Stimulated activated CD4-positive, alpha-beta T cell treated with anti-CD3 and anti-CD28 coated beads, Interleukin-1b, Interleukin-23, amount 100 ng/mL, for 48 hours (primary cell): ENCODE measurements at regions not wholly inside any gene's neighbourhood (a gene's known extent, or its start where the extent isn't known, plus 50 kb on each side); places are given as distances from the start of the nearest gene placed in this dataset.
A peak's percentile ranks its signal among the peaks of the same experiment; 100 is the strongest.

Experiments
- DNase-seq: peaks from one replicate; pipeline ENCODE4 v3.0.0-alpha.2; 2020

GRCh38 chr7:3236268-3236667 is 64.8 kb upstream of the SDK1 start:
- no peak for DNase-seq

GRCh38 chr7:3238525-3239210 is 62.4 kb upstream of the SDK1 start:
- DNase-seq = no peak

GRCh38 chr7:3239291-3239691 is 61.8 kb upstream of the SDK1 start:
- DNase-seq = no peak

- no peak for DNase-seq
Measured at GRCh38 chr7:3240826-3241430, 60.1 kb upstream of the SDK1 start.

- DNase-seq = no peak
Measured at GRCh38 chr7:3241686-3242258, 59.3 kb upstream of the SDK1 start.

GRCh38 chr7:3242398-3242972 is 58.6 kb upstream of the SDK1 start:
- DNase-seq = no peak

DNA sequence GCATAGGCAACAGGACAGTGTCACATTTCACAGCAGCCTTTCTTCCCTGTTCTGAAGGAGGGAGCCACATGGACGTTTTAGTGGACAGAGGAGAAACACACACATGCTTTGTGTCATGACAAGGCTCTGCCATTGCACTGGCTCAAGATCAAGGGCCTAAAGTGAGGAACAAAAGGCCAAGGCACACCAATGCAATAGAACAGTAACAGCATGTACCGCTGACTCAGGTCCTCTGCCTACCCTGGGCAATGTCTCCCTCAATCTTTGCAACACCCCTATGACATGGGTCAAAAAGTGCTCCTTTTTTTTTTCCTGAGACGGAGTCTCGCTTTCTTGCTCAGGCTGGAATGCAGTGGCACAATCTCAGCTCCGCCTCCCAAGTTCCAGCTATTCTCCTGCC is 57.8 kb upstream of the SDK1 start:
- no peak for DNase-seq

GRCh38 chr7:3243680-3244079 is 57.4 kb upstream of the SDK1 start:
- DNase-seq = no peak

DNA sequence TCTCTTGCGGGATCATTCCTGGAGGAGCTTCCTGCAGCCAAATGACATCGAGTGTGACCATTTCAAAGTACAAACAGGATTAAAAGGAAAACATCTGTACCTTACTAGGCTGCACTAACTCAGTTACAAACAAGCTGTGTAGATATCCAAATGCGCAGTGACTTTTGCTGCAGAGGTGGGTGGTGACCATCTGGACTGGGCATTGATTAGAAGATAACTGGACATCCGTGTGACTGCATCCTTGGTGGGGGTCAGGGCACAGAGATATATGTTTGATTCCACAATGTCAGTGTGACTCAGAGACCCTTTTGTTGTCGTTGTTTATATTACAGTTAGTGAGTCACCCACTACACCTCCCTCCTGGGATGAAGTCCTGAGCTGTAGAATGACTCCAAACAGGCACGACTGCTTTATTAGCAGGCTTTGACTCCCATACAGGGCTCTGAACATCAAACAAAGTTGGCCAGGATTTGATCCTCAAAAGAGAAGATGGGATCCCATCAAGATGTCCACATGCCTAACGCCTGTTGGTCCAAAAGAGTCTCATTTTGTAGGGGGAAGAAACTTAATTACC is 56.7 kb upstream of the SDK1 start:
- DNase-seq = no peak

- DNase-seq = no peak
Measured at GRCh38 chr7:3245077-3245476, 56.0 kb upstream of the SDK1 start.

GRCh38 chr7:3245721-3246120 is 55.3 kb upstream of the SDK1 start:
- DNase-seq = no peak

DNA sequence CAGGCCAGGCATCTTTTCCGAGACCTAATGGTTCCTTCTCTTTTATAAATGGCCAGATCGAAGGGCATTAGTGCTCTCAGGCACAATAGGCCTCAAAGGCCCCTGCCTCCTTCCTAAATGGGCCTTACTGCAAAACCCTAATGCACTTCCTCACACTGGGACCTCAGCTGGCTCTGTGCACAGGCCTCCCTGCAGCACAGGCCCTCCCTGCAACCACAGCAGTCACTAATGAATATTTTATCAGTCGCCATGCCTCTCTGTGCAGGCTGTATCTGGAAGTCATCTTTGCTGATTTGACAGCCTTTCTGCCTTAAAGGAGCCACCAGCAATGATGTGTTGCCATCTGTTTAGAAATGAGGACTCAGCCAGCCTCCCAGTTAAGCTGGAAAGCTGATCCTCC is 54.9 kb upstream of the SDK1 start:
- DNase-seq = no peak

DNA sequence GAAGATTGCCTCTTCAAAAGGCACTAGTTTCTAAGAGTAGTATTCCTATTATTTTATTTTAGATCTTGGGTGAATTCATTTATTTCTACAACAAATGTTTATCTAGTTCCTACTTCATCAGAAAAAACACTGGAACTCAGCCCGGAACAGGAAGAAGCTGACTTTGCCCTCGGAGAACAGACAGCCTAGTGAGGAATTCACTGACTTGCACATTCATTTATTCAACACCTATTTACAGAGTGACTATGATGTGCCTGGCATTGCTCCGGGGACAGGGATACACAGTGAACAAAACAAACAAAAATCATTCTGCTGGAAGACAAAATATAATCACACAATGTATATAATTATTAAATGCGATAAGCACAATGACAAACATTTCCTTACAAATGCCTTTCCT is 54.4 kb upstream of the SDK1 start:
- no peak for DNase-seq

- DNase-seq = peak; percentile 16
Measured at GRCh38 chr7:3250725-3251124, 50.3 kb upstream of the SDK1 start.
